ENCODE measurements at regions not wholly inside any gene's neighbourhood (a gene's known extent, or its start where the extent isn't known, plus 50 kb on each side); places are given as distances from the start of the nearest gene placed in this dataset.

DNA sequence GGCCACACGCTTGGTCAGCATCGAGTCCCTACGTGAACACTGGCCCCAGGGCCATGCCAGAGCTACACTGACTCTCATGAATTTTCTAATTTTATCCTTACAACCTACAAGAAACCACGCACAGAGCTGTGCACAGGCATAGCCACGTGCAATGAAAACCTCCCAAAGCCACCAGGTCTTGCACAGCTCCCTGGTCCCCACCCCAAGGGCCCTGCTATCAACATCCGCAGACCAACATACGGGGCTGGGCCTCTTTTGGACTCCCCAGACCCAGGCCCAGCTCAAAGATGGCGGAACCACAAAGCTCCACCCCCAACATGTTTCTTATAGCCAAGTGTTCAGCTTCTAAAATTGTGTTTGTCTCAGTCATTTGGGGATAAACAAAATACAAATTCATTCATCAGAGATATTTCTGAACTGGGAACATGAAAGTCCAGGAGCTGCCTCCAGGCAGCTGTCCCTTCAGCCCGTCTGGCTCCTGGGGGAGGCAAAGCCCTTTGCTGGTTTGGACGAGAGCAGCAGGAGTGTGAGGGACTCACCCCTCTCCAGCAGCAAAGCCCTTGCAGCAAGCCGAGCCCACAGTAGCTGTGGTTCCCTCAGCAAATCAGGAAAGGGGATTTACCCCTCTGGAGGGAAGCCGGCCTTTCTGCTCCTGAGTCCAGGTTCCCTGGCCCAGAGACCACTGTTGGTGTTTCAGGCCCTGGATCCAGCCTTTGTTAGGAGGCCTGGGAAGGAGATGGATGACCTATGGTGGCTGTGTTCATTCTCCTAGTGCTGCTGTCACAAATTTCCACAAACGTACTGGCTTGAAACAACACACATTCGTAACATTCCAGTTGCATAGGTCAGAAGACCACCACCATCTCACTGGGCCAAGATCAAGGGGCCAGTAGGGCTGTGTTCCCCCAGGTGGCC lies 75.1 kb downstream of the OAT start:
- H3K27ac ChIP-seq = no peak overlapping the region

DNA sequence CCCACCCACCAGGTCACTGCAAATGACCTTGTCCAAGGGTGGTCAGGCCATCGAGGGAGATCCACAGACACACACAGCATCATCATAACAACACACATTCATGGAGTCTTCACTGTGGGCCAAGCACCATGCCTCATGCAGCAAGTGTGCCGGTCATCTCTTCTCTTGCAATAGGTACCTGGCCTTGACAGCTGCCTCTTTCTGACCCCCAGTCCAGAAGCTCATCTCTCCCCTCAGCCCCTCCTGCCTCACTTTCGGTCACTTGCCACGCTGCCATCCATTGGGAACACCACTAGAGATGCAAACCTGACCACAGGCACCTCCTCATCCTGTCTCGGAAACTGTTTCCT lies 75.9 kb downstream of the OAT start:
- H3K27me3 ChIP-seq (ENCODE audit: insufficient read depth, low read depth) = no peaks in the 10 kb centered on the region
- H3K4me3 ChIP-seq (IDR thresholded peaks at IDR 0.05; ENCODE audit: insufficient read depth, low read depth, low read length) = no peak overlapping the region
- TF ChIP-seq, protein P1, sequence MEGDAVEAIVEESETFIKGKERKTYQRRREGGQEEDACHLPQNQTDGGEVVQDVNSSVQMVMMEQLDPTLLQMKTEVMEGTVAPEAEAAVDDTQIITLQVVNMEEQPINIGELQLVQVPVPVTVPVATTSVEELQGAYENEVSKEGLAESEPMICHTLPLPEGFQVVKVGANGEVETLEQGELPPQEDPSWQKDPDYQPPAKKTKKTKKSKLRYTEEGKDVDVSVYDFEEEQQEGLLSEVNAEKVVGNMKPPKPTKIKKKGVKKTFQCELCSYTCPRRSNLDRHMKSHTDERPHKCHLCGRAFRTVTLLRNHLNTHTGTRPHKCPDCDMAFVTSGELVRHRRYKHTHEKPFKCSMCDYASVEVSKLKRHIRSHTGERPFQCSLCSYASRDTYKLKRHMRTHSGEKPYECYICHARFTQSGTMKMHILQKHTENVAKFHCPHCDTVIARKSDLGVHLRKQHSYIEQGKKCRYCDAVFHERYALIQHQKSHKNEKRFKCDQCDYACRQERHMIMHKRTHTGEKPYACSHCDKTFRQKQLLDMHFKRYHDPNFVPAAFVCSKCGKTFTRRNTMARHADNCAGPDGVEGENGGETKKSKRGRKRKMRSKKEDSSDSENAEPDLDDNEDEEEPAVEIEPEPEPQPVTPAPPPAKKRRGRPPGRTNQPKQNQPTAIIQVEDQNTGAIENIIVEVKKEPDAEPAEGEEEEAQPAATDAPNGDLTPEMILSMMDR (conservative IDR thresholded peaks at IDR 0.05; ENCODE audit: low read depth, low read length) = no peak
- H3K4me1 ChIP-seq (ENCODE audit: low read depth, poor library complexity, severe bottlenecking) = no peaks in the 10 kb centered on the region
- H3K27ac ChIP-seq = no peak overlapping the region
- no peak overlapping the region for H2AFZ ChIP-seq (ENCODE audit: low read depth)
- no peaks in the 10 kb centered on the region for H3K79me2 ChIP-seq (ENCODE audit: insufficient read depth, low read depth)
- no peak overlapping the region for H3K9ac ChIP-seq
- H3K4me2 ChIP-seq = no peak overlapping the region
- H3K36me3 ChIP-seq (ENCODE audit: insufficient read depth) = no peaks in the 10 kb centered on the region
- H4K20me1 ChIP-seq (ENCODE audit: insufficient read depth) = no peaks in the 10 kb centered on the region

More for the DNA sequence above, 75.1 kb downstream of the OAT start:
- Histone ChIP-seq H3K4me1 (ENCODE audit: low read depth, poor library complexity, severe bottlenecking) (no peaks in the 10 kb centered on the region), H3K4me2 (no peak overlapping the region), H3K4me3 (IDR thresholded peaks at IDR 0.05; ENCODE audit: insufficient read depth, low read depth, low read length) (no peak overlapping the region), H4K20me1 (ENCODE audit: insufficient read depth) (no peaks in the 10 kb centered on the region), H3K79me2 (ENCODE audit: insufficient read depth, low read depth) (no peaks in the 10 kb centered on the region), H3K27me3 (ENCODE audit: insufficient read depth, low read depth) (no peaks in the 10 kb centered on the region), H3K36me3 (ENCODE audit: insufficient read depth) (no peaks in the 10 kb centered on the region), H2AFZ (ENCODE audit: low read depth) (no peak overlapping the region), H3K9ac (no peak overlapping the region)
- TF ChIP-seq, protein P1 (conservative IDR thresholded peaks at IDR 0.05; ENCODE audit: low read depth, low read length) = no peak

GRCh38 chr10:124342136-124342820 lies 76.4 kb downstream of the OAT start:
- no peak overlapping the region for H3K27ac ChIP-seq
- no peak overlapping the region for H3K9ac ChIP-seq
- no peak overlapping the region for H3K4me2 ChIP-seq
- no peaks in the 10 kb centered on the region for H3K79me2 ChIP-seq (ENCODE audit: insufficient read depth, low read depth)
- H3K4me3 ChIP-seq (IDR thresholded peaks at IDR 0.05; ENCODE audit: insufficient read depth, low read depth, low read length) = no peak overlapping the region
- no peaks in the 10 kb centered on the region for H3K27me3 ChIP-seq (ENCODE audit: insufficient read depth, low read depth)
- H2AFZ ChIP-seq (ENCODE audit: low read depth) = no peak overlapping the region
- no peaks in the 10 kb centered on the region for H3K4me1 ChIP-seq (ENCODE audit: low read depth, poor library complexity, severe bottlenecking)
- no peaks in the 10 kb centered on the region for H4K20me1 ChIP-seq (ENCODE audit: insufficient read depth)
- H3K36me3 ChIP-seq (ENCODE audit: insufficient read depth) = no peaks in the 10 kb centered on the region
- TF ChIP-seq, protein P1 (conservative IDR thresholded peaks at IDR 0.05; ENCODE audit: low read depth, low read length) = no peak

DNA sequence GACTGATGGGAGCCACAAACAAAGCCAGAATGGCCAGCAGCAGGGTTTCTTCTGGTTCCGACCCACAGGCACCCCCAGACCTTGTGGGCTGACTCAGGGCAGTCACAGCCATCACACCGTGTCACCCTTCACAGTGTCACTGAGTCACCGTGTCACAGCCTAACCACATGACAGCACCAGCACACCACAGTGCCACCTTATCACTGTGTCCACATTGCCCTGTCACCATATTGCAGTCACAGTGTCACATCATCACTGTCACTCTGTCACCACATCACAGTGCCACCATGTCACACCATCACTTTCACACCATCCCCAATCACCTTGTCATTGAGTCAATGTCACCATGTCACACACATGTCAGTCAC lies 77.0 kb downstream of the OAT start:
- no peak overlapping the region for H3K9ac ChIP-seq
- H3K36me3 ChIP-seq (ENCODE audit: insufficient read depth) = no peaks in the 10 kb centered on the region
- no peak overlapping the region for H3K27ac ChIP-seq
- H2AFZ ChIP-seq (ENCODE audit: low read depth) = no peak overlapping the region
- TF ChIP-seq, protein P1 (conservative IDR thresholded peaks at IDR 0.05; ENCODE audit: low read depth, low read length) = no peak
- no peaks in the 10 kb centered on the region for H3K4me1 ChIP-seq (ENCODE audit: low read depth, poor library complexity, severe bottlenecking)
- no peaks in the 10 kb centered on the region for H3K79me2 ChIP-seq (ENCODE audit: insufficient read depth, low read depth)
- no peak overlapping the region for H3K4me2 ChIP-seq
- H3K27me3 ChIP-seq (ENCODE audit: insufficient read depth, low read depth) = no peaks in the 10 kb centered on the region
- H3K4me3 ChIP-seq (IDR thresholded peaks at IDR 0.05; ENCODE audit: insufficient read depth, low read depth, low read length) = no peak overlapping the region
- no peaks in the 10 kb centered on the region for H4K20me1 ChIP-seq (ENCODE audit: insufficient read depth)

All from KMS-11 (cell line).